K562 (cell line): ENCODE measurements at regions not wholly inside any gene's neighbourhood (a gene's known extent, or its start where the extent isn't known, plus 50 kb on each side); places are given as distances from the start of the nearest gene placed in this dataset.

Experiments used
- ATAC-seq: fragments of 200-7000 bp; cut with Tn5 transposase; 3 replicates; pipeline ENCODE4 v1.9.1; 2020; ENCODE audit warnings: moderate library complexity
- BruUV-seq: library from RNA; stranded (reverse); fragments of 400-500 nt; replicated peaks from 2 replicates; lab custom pipeline; 2021; lab: Mats Ljungman, UMichigan
- CTCF ChIA-PET: fragments of 300-600 bp; formaldehyde crosslinking; extraction: SDS; loops from one replicate; lab custom pipeline; 2021; ENCODE audit warnings: low intra/inter-chr PET ratio; lab: Yijun Ruan, JAX
- POLR2A ChIA-PET: fragments of 300-600, 350-650 bp; sonication (Branson Sonifier 250); formaldehyde crosslinking; extraction: SDS; loops from one replicate; lab custom pipeline; 2021; ENCODE audit warnings: antibody characterized with exemption, inconsistent platforms; lab: Yijun Ruan, JAX
- DNase-seq, 4 experiments: peaks; one replicate each; pipeline versions ENCODE4 v3.0.0 to v3.0.0-alpha.2; 2011 to 2018; ENCODE audit warnings: low spot score in 3 of 4, mixed read lengths in 3 of 4; ENCODE audit errors: extremely low read depth in 1 of 4
- FAIRE-seq: peaks from 2 replicates; lab custom pipeline; 2011; peaks lifted over from hg19 to GRCh38; lab: Jason Lieb, UNC
- H2AFZ ChIP-seq: 2 replicates; pipeline ENCODE4 v1.6.0; 2011; ENCODE audit warnings: low read depth, low read length, control low read depth, inconsistent platforms
- H3K27ac ChIP-seq: fragments of 200-600 bp; 3 replicates; pipeline ENCODE4 v1.8.0; 2011; ENCODE audit warnings: low read depth, mild to moderate bottlenecking, control low read depth, inconsistent platforms, low read length, moderate library complexity, mixed read lengths; ENCODE audit errors: extremely low read depth
- H3K27me3 ChIP-seq, 2 experiments: fragments of 300-600 bp in 1 of 2; 2 replicates in 1 of 2; 3 replicates in 1 of 2; pipeline versions ENCODE4 v1.6.0 to v1.8.0; 2011; ENCODE audit warnings: inconsistent platforms in 2 of 2, low read length in 2 of 2, mild to moderate bottlenecking in 1 of 2, mixed read lengths in 1 of 2, moderate library complexity in 1 of 2; ENCODE audit not compliant: control insufficient read depth in 2 of 2, insufficient read depth in 2 of 2
- H3K36me3 ChIP-seq: fragments of 300-600 bp; 3 replicates; pipeline ENCODE4 v1.8.0; 2011; ENCODE audit warnings: mild to moderate bottlenecking, low read length, inconsistent platforms; ENCODE audit not compliant: control insufficient read depth, insufficient read depth
- H3K4me1 ChIP-seq, 2 experiments: fragments of 200-600 bp in 1 of 2; replicated peaks in 1 of 2; 2 replicates in 1 of 2; 3 replicates in 1 of 2; pipeline versions ENCODE4 v1.5.1 to v1.8.0; 2011; ENCODE audit warnings: inconsistent platforms in 2 of 2, low read length in 2 of 2, mild to moderate bottlenecking in 1 of 2, mixed read lengths in 1 of 2, moderate library complexity in 1 of 2; ENCODE audit not compliant: control insufficient read depth in 2 of 2, insufficient read depth in 2 of 2
- H3K4me2 ChIP-seq: 2 replicates; pipeline ENCODE4 v1.6.1; 2011; ENCODE audit warnings: low read length, control low read depth, inconsistent platforms, mixed read lengths; ENCODE audit not compliant: insufficient read depth
- H3K4me3 ChIP-seq: fragments of 200-600 bp; sonication (generic), shearing (Covaris generic); 2 replicates; pipeline ENCODE4 v1.5.1; 2016; ENCODE audit warnings: control low read depth, inconsistent platforms
- H3K79me2 ChIP-seq: fragments of 200-600 bp; 3 replicates; pipeline ENCODE4 v1.8.0; 2011; ENCODE audit warnings: low read length, inconsistent platforms; ENCODE audit not compliant: control insufficient read depth, insufficient read depth
- H3K9ac ChIP-seq, 2 experiments: 2 replicates each; pipeline versions ENCODE4 v1.6.0 to v1.6.1; 2011; ENCODE audit warnings: low read depth in 2 of 2, low read length in 2 of 2, control low read depth in 1 of 2, inconsistent platforms in 1 of 2, mild to moderate bottlenecking in 1 of 2, mixed read lengths in 1 of 2; ENCODE audit not compliant: insufficient read depth in 1 of 2
- H3K9me1 ChIP-seq: one replicate; pipeline ENCODE4 v1.6.0; 2011; ENCODE audit warnings: inconsistent platforms, mild to moderate bottlenecking, low read length, moderate library complexity; ENCODE audit not compliant: control insufficient read depth, insufficient read depth
- H3K9me3 ChIP-seq: replicated peaks from 2 replicates; pipeline ENCODE4 v1.5.1; 2011; ENCODE audit warnings: low read depth, low read length, inconsistent platforms; ENCODE audit not compliant: control insufficient read depth, insufficient read depth
- H4K20me1 ChIP-seq: replicated peaks from 2 replicates; pipeline ENCODE4 v1.6.1; 2011; ENCODE audit warnings: low read length, inconsistent platforms, mixed read lengths; ENCODE audit not compliant: control insufficient read depth, insufficient read depth
- ATF7 ChIP-seq: fragments of 450-650 bp; IDR thresholded peaks from 2 replicates; pipeline ENCODE4 v1.7.1; 2014; ENCODE audit warnings: mild to moderate bottlenecking, moderate library complexity
- CCNT2 ChIP-seq: IDR thresholded peaks from 2 replicates; pipeline ENCODE4 v1.6.1; 2011; ENCODE audit warnings: borderline replicate concordance, low read depth, mild to moderate bottlenecking, moderate library complexity, mixed read lengths, low read length; ENCODE audit not compliant: insufficient read length; ENCODE audit errors: extremely low read depth
- HES1 ChIP-seq: fragments of 450-650 bp; IDR thresholded peaks from 2 replicates; pipeline ENCODE4 v1.6.1; 2016; ENCODE audit warnings: low read depth, mild to moderate bottlenecking, moderate library complexity
- LARP7 ChIP-seq: fragments of 450-650 bp; IDR thresholded peaks from 2 replicates; pipeline ENCODE4 v1.6.1; 2016
- NR4A1 ChIP-seq, 2 experiments: fragments of 250-450 bp in 1 of 2; fragments of 450-650 bp in 1 of 2; sonication (Bioruptor Pico) in 1 of 2; IDR thresholded peaks; 2 replicates each; pipeline versions ENCODE4 v1.4.0 to v1.6.1; 2016 to 2020; ENCODE audit warnings: mild to moderate bottlenecking in 2 of 2, missing compliant biosample characterization in 1 of 2, missing genetic modification characterization in 1 of 2, moderate library complexity in 1 of 2
- REST ChIP-seq, 2 experiments: fragments of 450-650 bp; formaldehyde crosslinking in 1 of 2; IDR thresholded peaks; 2 replicates each; pipeline versions ENCODE4 v1.4.0 to v1.6.1; 2014 to 2020; ENCODE audit warnings: mild to moderate bottlenecking in 2 of 2, borderline replicate concordance in 1 of 2, low read depth in 1 of 2
- ZFP91 ChIP-seq: sonication (generic); formaldehyde crosslinking; IDR thresholded peaks from 2 replicates; pipeline ENCODE4 v1.8.0; 2022; ENCODE audit warnings: mild to moderate bottlenecking, missing genetic modification reagents
- ZNF12 ChIP-seq: sonication (generic); formaldehyde crosslinking; IDR thresholded peaks from 2 replicates; pipeline ENCODE4 v1.4.0; 2020; ENCODE audit warnings: mild to moderate bottlenecking, missing genetic modification reagents
- ZNF134 ChIP-seq: fragments of 250-450 bp; sonication (Bioruptor Pico); conservative IDR thresholded peaks from 2 replicates; pipeline ENCODE4 v1.4.0; 2020
- ZNF280B ChIP-seq: fragments of 250-450 bp; sonication (Bioruptor Pico); IDR thresholded peaks from 2 replicates; pipeline ENCODE4 v1.5.1; 2021; ENCODE audit warnings: mild to moderate bottlenecking
- WGBS: fragments of 100-300 bp; shearing (Covaris generic); methylation state at CpG from one replicate; pipeline ENCODE4 v1.1.6; 2016; ENCODE audit warnings: low coverage, mixed read lengths; ENCODE audit not compliant: insufficient coverage; ENCODE audit errors: missing lambda C conversion rate; 5-methylcytosine and 5-hydroxymethylcytosine counted together
- in situ Hi-C: fragments of 300-500 bp; cut with MboI; formaldehyde crosslinking; loops from 4 replicates; pipeline ENCODE4 v1.15.0; 2018; ENCODE audit warnings: inconsistent platforms, mixed read lengths
- intact Hi-C: fragments of 100-400 bp; cut with micrococcal nuclease; formaldehyde crosslinking; loops from 2 replicates; pipeline ENCODE4 v1.14.2; 2022

GRCh38 chr12:90268574-90268973, 559.9 kb upstream of the ATP2B1 start:
- Histone ChIP-seq H3K79me2 (no peaks in the 10 kb centered on the region), H3K27ac (no peak overlapping the region), H3K9ac (no peak overlapping the region), H3K27me3 (no peaks in the 10 kb centered on the region), H3K36me3 (no peaks in the 10 kb centered on the region), H3K4me3 (no peak overlapping the region), H3K4me2 (no peak overlapping the region), H3K9me3 (no peaks in the 10 kb centered on the region), H4K20me1 (no peaks in the 10 kb centered on the region), H3K9me1 (no peaks in the 10 kb centered on the region), H3K4me1 (no peaks in the 10 kb centered on the region), H2AFZ (no peak overlapping the region)
- 0% methylated on average over 3 of the region's 3 CpGs for WGBS
- no peak for FAIRE-seq
- intact Hi-C loops (no loop called here), in situ Hi-C loops (no loop called here)
- BruUV-seq: no TSS peak
- CTCF ChIA-PET: no interaction called here
- ATAC-seq: no peak
- POLR2A ChIA-PET: no interaction called here
- DNase-seq: no peak
- TF ChIP-seq REST (IDR thresholded peaks at IDR 0.05; ENCODE audit: borderline replicate concordance): no peak
- TF ChIP-seq REST (CRISPR knock-in tag; IDR thresholded peaks at IDR 0.05; ENCODE audit: low read depth): no peak
- no peak for TF ChIP-seq CCNT2
- TF ChIP-seq ATF7: no peak
- TF ChIP-seq LARP7: no peak
- TF ChIP-seq ZNF12: no peak
- TF ChIP-seq ZNF280B (CRISPR knock-in tag): no peak
- TF ChIP-seq ZNF134: no peak
- no peak for TF ChIP-seq NR4A1 (CRISPR knock-in tag; IDR thresholded peaks at IDR 0.05)
- no peak for TF ChIP-seq NR4A1 (tag; IDR thresholded peaks at IDR 0.05)
- TF ChIP-seq HES1: no peak
- TF ChIP-seq ZFP91: no peak
